Activated T-cell treated with anti-CD3 and anti-CD28 coated beads, Interleukin-2, amount 50 U/mL, for 72 hours (primary cell): ENCODE measurements at regions not wholly inside any gene's neighbourhood (a gene's known extent, or its start where the extent isn't known, plus 50 kb on each side); places are given as distances from the start of the nearest gene placed in this dataset.
"Not testable (repeated sequence)": the region's sequence is repeated elsewhere in the genome, so short reads cannot be mapped to it uniquely, and the experiment has no call there.

Source experiments
- ATAC-seq, 2 donors: fragments of 150-1000 bp; cut with Tn5 transposase; replicated peaks in 1 of 2; 2 replicates each; pipeline ENCODE4 v1.10.0; 2021; ENCODE audit warnings: moderate library complexity in 2 of 2, mild to moderate bottlenecking in 1 of 2
- DNase-seq, 2 donors: peaks; one replicate each; pipeline ENCODE4 v3.0.0; 2021 to 2022; ENCODE audit warnings: mixed read lengths in 1 of 2
- H3K27ac Mint-ChIP-seq: one replicate; pipeline ENCODE4 v1.8.0; 2022; ENCODE audit warnings: mild to moderate bottlenecking, moderate library complexity, mixed read lengths
- H3K27me3 Mint-ChIP-seq: one replicate; pipeline ENCODE4 v1.8.0; 2022; ENCODE audit warnings: low read depth, mixed read lengths
- H3K36me3 Mint-ChIP-seq, 2 donors: one replicate each; pipeline ENCODE4 v1.8.0; 2022; ENCODE audit warnings: mixed read lengths in 2 of 2, mild to moderate bottlenecking in 1 of 2; ENCODE audit not compliant: insufficient read depth in 2 of 2
- H3K4me1 Mint-ChIP-seq: one replicate; pipeline ENCODE4 v1.8.0; 2022; ENCODE audit warnings: low read depth, mixed read lengths
- H3K4me3 Mint-ChIP-seq, 2 donors: one replicate each; pipeline ENCODE4 v1.8.0; 2022; ENCODE audit warnings: mild to moderate bottlenecking in 2 of 2, mixed read lengths in 2 of 2, moderate library complexity in 2 of 2
- H3K9me3 Mint-ChIP-seq, 2 donors: one replicate each; pipeline ENCODE4 v1.8.0; 2022; ENCODE audit warnings: mixed read lengths in 2 of 2

DNA sequence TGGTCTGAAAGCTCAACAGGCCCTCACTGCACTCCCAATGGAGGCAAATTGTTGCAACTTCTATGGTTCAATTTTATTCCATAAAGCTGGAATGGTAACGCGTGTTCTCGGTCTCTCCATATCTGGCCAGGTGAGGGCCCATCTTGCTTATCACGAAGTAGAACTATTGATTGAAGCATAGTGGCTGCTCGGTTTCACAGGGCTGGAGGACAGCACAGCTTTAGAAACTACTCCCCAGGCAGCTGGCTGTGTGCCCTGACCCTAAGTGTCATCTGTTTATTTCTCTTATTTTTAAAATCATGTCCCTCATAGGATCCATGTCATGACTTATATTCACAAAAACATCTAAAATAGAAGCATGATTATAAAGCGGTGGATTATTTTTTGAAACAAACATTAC, 223.4 kb downstream of the NPR3 start:
- ATAC-seq = no peak
- no peaks in the 10 kb centered on the region for H3K27me3 Mint-ChIP-seq
- H3K9me3 Mint-ChIP-seq = peaks cover 0 to 2% of the 10 kb centered on the region in 2 donors
- no peak overlapping the region for H3K27ac Mint-ChIP-seq
- H3K4me1 Mint-ChIP-seq = no peaks in the 10 kb centered on the region
- no peak for DNase-seq
- H3K36me3 Mint-ChIP-seq = no peaks in the 10 kb centered on the region
- no peak overlapping the region for H3K4me3 Mint-ChIP-seq

GRCh38 chr5:32935283-32935682, 224.2 kb downstream of the NPR3 start:
- no peak for ATAC-seq

DNA sequence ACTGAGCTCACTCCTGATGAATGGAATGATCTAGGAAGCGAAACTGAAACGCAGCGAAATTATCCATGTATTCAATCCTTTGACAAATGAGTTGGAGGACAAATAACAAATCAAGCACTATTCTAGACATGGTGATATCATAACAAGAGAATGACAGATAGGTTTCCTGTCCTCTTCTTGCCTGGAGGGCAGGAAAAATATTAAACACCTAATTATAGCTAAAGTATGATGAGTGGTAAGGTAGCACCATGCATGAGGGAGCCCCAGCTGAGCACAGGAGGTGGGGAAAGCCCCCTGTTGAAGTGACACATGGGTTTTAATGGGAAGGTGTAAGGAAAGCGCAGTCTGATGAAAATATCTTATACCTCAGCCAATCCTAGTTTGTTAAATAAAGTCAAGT, 225.2 kb downstream of the NPR3 start:
- H3K27ac Mint-ChIP-seq = no peak overlapping the region
- no peak for ATAC-seq
- no peaks in the 10 kb centered on the region for H3K4me1 Mint-ChIP-seq
- no peak overlapping the region for H3K4me3 Mint-ChIP-seq
- H3K9me3 Mint-ChIP-seq = peaks cover 2 to 3% of the 10 kb centered on the region in 2 donors
- no peaks in the 10 kb centered on the region for H3K27me3 Mint-ChIP-seq
- H3K36me3 Mint-ChIP-seq = no peaks in the 10 kb centered on the region
- DNase-seq = no peak

More at GRCh38 chr5:32935283-32935682, 224.2 kb downstream of the NPR3 start:
- Mint-ChIP-seq H3K27me3 (no peaks in the 10 kb centered on the region), H3K9me3 (peaks cover 0 to 2% of the 10 kb centered on the region in 2 donors), H3K36me3 (no peaks in the 10 kb centered on the region), H3K27ac (no peak overlapping the region), H3K4me3 (no peak overlapping the region), H3K4me1 (no peaks in the 10 kb centered on the region)
- DNase-seq = no peak

DNA sequence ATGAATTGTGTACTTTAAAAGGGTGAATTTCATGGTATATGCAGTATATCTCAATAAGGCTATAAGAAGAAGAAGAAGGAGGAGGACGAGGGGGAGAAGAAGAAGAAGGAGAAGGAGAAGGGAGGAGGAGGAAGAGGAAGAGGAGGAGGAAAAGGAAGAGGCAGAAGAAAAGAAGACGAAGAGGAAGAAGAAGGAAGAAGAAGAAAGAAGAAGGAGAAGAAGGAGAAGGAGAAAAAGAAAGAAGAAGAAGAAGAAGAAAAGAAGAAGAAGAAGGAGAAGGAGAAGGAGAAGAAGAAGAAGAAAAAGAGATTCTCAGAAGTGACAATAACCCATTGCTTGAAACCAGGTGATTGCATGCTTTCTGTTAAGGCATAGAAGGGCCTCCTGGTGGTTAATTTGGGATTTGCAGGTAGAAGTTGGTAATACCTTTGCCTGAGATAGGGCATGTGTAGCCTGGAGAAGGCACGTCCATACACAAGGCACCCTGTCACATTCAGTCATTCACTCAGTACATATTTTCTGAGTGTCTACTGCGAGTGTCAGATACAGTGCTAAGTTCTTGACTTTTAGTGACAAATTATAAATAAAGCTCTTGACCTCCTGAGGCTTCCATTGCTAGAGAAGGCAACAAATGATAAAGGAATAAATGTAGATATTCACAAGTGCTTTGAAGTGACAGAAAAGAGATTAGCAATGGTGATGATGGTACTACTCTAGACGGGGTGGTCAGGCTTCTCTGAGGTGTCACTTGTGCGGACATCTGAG, 231.3 kb downstream of the NPR3 start:
- no peak overlapping the region for H3K27ac Mint-ChIP-seq

GRCh38 chr5:32949286-32949970, 238.3 kb downstream of the NPR3 start:
- Mint-ChIP-seq H3K27ac (no peak overlapping the region), H3K4me1 (no peaks in the 10 kb centered on the region), H3K9me3 (no peaks in the 10 kb centered on the region)

More for the DNA sequence above, 231.3 kb downstream of the NPR3 start:
- Mint-ChIP-seq H3K36me3 (no peaks in the 10 kb centered on the region), H3K27me3 (no peaks in the 10 kb centered on the region), H3K4me3 (no peak overlapping the region), H3K9me3 (peaks cover 2 to 4% of the 10 kb centered on the region in 2 donors), H3K4me1 (no peaks in the 10 kb centered on the region)
- ATAC-seq (no peak), DNase-seq (peak; percentile 15 to 16)

DNA sequence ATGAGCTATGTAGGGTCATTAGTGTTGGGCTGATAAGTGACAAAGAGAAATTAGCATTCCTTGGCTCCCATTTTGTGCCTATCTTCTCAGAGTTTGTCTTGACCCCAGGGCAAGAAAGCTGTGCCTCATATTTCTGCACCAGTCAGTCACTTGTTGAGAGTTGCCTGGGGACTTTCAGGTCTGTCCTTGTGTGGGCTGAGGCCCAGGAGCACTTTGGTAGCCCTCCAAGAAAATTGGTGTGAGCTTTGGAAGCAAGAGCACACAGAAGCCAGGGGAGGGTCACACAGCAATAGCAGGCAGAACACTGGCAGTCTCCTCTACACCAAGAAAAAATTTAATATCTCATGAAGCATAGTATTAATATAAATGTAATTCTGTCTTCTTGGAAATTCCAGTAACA, 239.9 kb downstream of the NPR3 start:
- no peaks in the 10 kb centered on the region for H3K36me3 Mint-ChIP-seq

More at GRCh38 chr5:32949286-32949970, 238.3 kb downstream of the NPR3 start:
- H3K4me3 Mint-ChIP-seq = no peak overlapping the region
- DNase-seq (no peak), ATAC-seq (no peak)
- no peaks in the 10 kb centered on the region for H3K27me3 Mint-ChIP-seq
- H3K36me3 Mint-ChIP-seq = no peaks in the 10 kb centered on the region

GRCh38 chr5:32951878-32952277, 240.8 kb downstream of the NPR3 start:
- Mint-ChIP-seq H3K27me3 (no peaks in the 10 kb centered on the region), H3K4me3 (no peak overlapping the region)

More for the DNA sequence above, 239.9 kb downstream of the NPR3 start:
- H3K9me3 Mint-ChIP-seq = peaks cover 0 to 4% of the 10 kb centered on the region in 2 donors
- ATAC-seq (no peak), DNase-seq (no peak)
- no peak overlapping the region for H3K4me3 Mint-ChIP-seq
- H3K27me3 Mint-ChIP-seq = no peaks in the 10 kb centered on the region
- H3K4me1 Mint-ChIP-seq = no peaks in the 10 kb centered on the region
- H3K27ac Mint-ChIP-seq = no peak overlapping the region

DNA sequence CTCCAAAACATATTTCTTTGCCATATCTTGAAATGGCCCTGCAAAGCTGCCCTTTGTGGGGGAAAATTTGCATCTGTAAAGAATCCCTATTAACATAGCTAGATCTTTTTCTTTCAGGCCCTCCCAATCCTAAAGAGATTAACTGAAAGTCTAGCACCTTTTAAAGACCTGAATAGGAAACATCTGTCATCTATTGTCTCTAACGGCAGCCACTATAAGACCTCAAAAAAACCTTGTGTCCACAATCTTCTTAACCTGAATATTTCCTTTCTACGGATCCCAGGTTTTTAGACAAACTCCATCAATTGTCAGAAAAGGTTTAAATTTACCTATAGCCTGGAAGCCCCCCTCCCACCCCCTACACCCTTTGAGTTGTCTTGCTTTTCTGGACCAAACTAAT, 241.3 kb downstream of the NPR3 start:
- H3K4me1 Mint-ChIP-seq, H3K36me3 Mint-ChIP-seq, H3K9me3 Mint-ChIP-seq, H3K27me3 Mint-ChIP-seq, H3K4me3 Mint-ChIP-seq, ATAC-seq, H3K27ac Mint-ChIP-seq, DNase-seq: not testable (repeated sequence)

More at GRCh38 chr5:32951878-32952277, 240.8 kb downstream of the NPR3 start:
- ATAC-seq = no peak
- DNase-seq = no peak
- Mint-ChIP-seq H3K27ac (no peak overlapping the region), H3K4me1 (no peaks in the 10 kb centered on the region), H3K9me3 (peaks cover 0 to 4% of the 10 kb centered on the region in 2 donors), H3K36me3 (no peaks in the 10 kb centered on the region)

DNA sequence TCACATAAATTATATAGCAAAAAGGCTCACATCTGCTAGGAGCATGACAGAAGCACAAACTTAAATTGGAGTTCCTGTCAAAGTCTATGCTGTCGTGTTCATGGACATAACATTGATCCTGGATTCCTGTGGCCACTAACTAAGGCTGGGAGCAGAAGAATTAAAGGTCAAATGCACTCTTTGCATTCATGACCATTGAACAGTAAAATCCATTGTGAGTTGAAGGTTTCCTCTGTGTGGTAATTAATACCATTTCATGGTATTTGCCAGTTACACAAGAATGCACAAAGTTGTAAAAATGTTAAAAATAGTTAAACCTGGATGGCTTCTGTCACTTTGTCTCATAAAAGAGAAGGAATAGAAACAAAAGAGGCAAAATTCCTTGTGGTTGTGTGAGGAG, 242.6 kb downstream of the NPR3 start:
- no peak overlapping the region for H3K27ac Mint-ChIP-seq
- no peaks in the 10 kb centered on the region for H3K36me3 Mint-ChIP-seq
- H3K4me1 Mint-ChIP-seq = no peaks in the 10 kb centered on the region
- ATAC-seq (no peak), DNase-seq (no peak)
- no peaks in the 10 kb centered on the region for H3K27me3 Mint-ChIP-seq
- H3K4me3 Mint-ChIP-seq = no peak overlapping the region
- peaks cover 4 to 5% of the 10 kb centered on the region in 2 donors for H3K9me3 Mint-ChIP-seq

- no peaks in the 10 kb centered on the region for H3K27me3 Mint-ChIP-seq
- no peaks in the 10 kb centered on the region for H3K36me3 Mint-ChIP-seq
- peaks cover 4 to 5% of the 10 kb centered on the region in 2 donors for H3K9me3 Mint-ChIP-seq
- ATAC-seq = no peak
- no peaks in the 10 kb centered on the region for H3K4me1 Mint-ChIP-seq
- DNase-seq = no peak
- no peak overlapping the region for H3K4me3 Mint-ChIP-seq
- H3K27ac Mint-ChIP-seq = no peak overlapping the region
These were observed 244.7 kb downstream of the NPR3 start for GRCh38 chr5:32955814-32956213.

- Mint-ChIP-seq H3K4me3 (no peak overlapping the region), H3K9me3 (peaks cover under 1 to 5% of the 10 kb centered on the region in 2 donors), H3K27ac (no peak overlapping the region), H3K27me3 (no peaks in the 10 kb centered on the region), H3K4me1 (no peaks in the 10 kb centered on the region), H3K36me3 (no peaks in the 10 kb centered on the region)
- ATAC-seq = no peak
- DNase-seq = no peak
These were observed 249.4 kb downstream of the NPR3 start for GRCh38 chr5:32960340-32961058.

DNA sequence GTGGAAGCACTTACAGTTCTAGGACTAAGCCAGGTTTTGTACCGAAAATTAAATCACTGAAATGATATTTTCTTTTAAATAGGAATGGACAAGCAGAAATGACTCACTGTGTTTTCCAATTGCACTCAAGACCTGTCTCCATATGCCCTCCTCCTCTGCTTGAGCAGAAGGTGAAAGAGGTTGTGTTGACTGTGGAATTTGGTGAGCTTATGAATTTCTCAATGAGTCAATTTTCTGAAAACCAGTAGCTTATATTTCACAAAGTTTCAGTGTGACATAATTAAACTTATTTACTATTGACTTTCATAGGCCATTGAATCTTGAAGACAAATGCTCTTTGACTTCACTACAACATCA, 249.9 kb downstream of the NPR3 start:
- DNase-seq = no peak
- Mint-ChIP-seq H3K4me1 (no peaks in the 10 kb centered on the region), H3K4me3 (no peak overlapping the region), H3K36me3 (no peaks in the 10 kb centered on the region), H3K27me3 (no peaks in the 10 kb centered on the region), H3K9me3 (peaks cover 0 to 5% of the 10 kb centered on the region in 2 donors), H3K27ac (no peak overlapping the region)
- no peak for ATAC-seq

DNA sequence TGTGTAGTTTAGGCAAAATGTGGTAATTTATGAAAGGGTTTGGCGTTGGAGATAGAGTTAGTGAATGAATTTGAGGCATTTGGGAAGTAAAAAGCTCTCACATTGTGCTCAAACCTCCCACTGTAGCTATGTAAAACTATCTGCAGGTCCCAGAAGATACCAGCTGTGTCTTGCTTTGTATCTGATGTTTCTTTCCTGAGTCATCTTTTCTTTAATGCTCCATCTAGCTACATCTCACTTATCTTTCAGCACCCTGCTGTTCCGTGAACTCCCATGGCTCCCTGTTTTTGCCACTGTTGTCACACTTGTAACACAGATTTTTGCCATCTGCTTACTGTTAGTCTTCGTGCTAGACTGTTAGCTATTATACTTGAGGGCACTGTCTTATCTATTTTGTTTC, 253.1 kb downstream of the NPR3 start:
- H3K27me3 Mint-ChIP-seq = no peaks in the 10 kb centered on the region
- no peaks in the 10 kb centered on the region for H3K36me3 Mint-ChIP-seq
- no peak for DNase-seq
- no peaks in the 10 kb centered on the region for H3K9me3 Mint-ChIP-seq
- H3K4me1 Mint-ChIP-seq = no peaks in the 10 kb centered on the region
- no peak for ATAC-seq
- H3K4me3 Mint-ChIP-seq = no peak overlapping the region
- no peak overlapping the region for H3K27ac Mint-ChIP-seq
